HuH-7 (cell line): ENCODE measurements at regions not wholly inside any gene's neighbourhood (a gene's known extent, or its start where the extent isn't known, plus 50 kb on each side); places are given as distances from the start of the nearest gene placed in this dataset.
"Not testable (repeated sequence)": the region's sequence is repeated elsewhere in the genome, so short reads cannot be mapped to it uniquely, and the experiment has no call there.

Experiments used
- DNase-seq: peaks from one replicate; pipeline ENCODE4 v3.0.0; 2011; ENCODE audit warnings: low spot score

- DNase-seq: peak; percentile 26
Observed at GRCh38 chr13:78138756-78139155, 220.1 kb upstream of the EDNRB start.

- DNase-seq: peak; percentile 25
Observed at GRCh38 chr13:78137404-78138142, 218.9 kb upstream of the EDNRB start.

GRCh38 chr13:78136966-78137365 lies 218.3 kb upstream of the EDNRB start:
- no peak for DNase-seq

GRCh38 chr13:78133511-78133910 lies 214.9 kb upstream of the EDNRB start:
- DNase-seq: no peak

- no peak for DNase-seq
Observed at GRCh38 chr13:78131811-78132210, 213.2 kb upstream of the EDNRB start.

- no peak for DNase-seq
Observed at GRCh38 chr13:78131346-78131745, 212.7 kb upstream of the EDNRB start.

GRCh38 chr13:78129823-78130222 lies 211.2 kb upstream of the EDNRB start:
- DNase-seq: no peak

- DNase-seq: no peak
Observed at GRCh38 chr13:78129359-78129758, 210.7 kb upstream of the EDNRB start.

- peak; percentile 10 for DNase-seq
Observed at GRCh38 chr13:78121459-78122348, 203.1 kb upstream of the EDNRB start.

- DNase-seq: no peak
Observed at GRCh38 chr13:78121001-78121400, 202.4 kb upstream of the EDNRB start.

- not testable (repeated sequence) for DNase-seq
Observed at GRCh38 chr13:78120144-78120543, 201.5 kb upstream of the EDNRB start.

- DNase-seq: not testable (repeated sequence)
Observed at GRCh38 chr13:78117070-78117469, 198.4 kb upstream of the EDNRB start.

GRCh38 chr13:78105656-78106055 lies 187.0 kb upstream of the EDNRB start:
- no peak for DNase-seq

GRCh38 chr13:78103936-78104335 lies 185.3 kb upstream of the EDNRB start:
- DNase-seq: no peak

GRCh38 chr13:78102741-78103140 lies 184.1 kb upstream of the EDNRB start:
- no peak for DNase-seq

- no peak for DNase-seq
Observed at GRCh38 chr13:78102121-78102677, 183.6 kb upstream of the EDNRB start.

GRCh38 chr13:78100486-78100885 lies 181.9 kb upstream of the EDNRB start:
- no peak for DNase-seq

- no peak for DNase-seq
Observed at GRCh38 chr13:78098249-78098648, 179.6 kb upstream of the EDNRB start.

- no peak for DNase-seq
Observed at GRCh38 chr13:78096221-78096620, 177.6 kb upstream of the EDNRB start.

GRCh38 chr13:78087966-78088678 lies 169.5 kb upstream of the EDNRB start:
- DNase-seq: no peak

GRCh38 chr13:78085434-78086225 lies 167.0 kb upstream of the EDNRB start:
- DNase-seq: no peak
